HG02571 (cell line): ENCODE measurements at regions not wholly inside any gene's neighbourhood (a gene's known extent, or its start where the extent isn't known, plus 50 kb on each side); places are given as distances from the start of the nearest gene placed in this dataset.

Experiments used
- ATAC-seq: cut with Tn5 transposase; IDR thresholded peaks from one replicate; pipeline ENCODE4 v1.9.1; 2021; ENCODE audit warnings: mild to moderate bottlenecking, moderate library complexity; ENCODE audit not compliant: unreplicated experiment

DNA sequence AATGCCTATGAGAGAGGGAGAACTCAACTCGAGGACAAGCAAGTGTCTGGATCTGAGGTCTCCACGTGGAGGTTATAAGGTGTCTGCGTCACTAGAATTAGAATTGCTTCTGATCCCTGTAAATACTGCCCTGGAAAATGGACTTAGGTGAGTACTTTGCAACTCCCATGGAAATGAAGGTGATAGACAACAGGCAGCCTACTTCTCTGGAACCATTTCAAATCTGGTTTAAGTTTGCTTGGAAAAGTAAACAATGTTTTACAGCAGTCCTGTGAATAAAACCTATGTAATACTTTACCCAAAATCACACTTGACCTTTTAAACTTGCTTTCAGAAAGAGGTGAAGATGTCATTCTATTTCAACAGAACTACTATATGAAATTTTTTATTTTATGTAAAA is 70.1 kb upstream of the TENT5A start:
- no peak for ATAC-seq

DNA sequence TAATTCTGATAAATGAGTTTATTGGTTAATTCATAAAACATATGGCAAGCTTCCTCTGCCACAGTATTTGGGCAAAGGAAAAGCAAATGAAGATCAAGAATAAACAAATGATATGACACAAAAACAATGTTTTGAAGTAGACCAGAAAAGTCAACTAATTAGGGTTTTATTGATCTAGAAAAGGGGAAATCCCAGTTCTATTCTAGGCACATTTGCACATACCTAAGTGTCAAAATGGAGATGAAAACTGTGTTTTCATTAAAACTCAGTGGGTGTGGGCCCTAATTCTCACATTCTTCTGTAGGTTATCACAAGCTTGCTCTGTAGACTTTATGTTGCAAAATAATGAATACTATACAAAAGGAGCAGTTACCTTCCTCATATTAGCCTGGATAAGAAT is 69.0 kb upstream of the TENT5A start:
- no peak for ATAC-seq

DNA sequence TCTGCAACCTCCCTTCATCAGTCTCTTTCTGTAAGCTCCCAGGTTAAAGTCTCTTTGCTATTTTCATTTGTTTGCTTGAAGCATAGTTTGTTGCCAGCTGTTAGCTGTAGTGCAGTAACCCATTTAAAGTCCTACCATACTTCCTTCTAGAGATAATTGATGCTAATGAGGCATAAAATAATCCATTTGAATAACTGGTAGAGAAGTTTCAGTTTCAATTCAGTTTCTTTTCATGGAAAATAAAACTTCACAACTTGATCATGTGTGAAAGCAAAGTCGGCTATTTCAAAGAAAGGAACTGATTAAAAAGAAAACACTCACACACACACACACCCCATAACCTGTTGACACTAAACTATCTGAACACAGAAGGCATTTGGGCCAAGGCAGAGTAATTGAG is 68.5 kb upstream of the TENT5A start:
- no peak for ATAC-seq

DNA sequence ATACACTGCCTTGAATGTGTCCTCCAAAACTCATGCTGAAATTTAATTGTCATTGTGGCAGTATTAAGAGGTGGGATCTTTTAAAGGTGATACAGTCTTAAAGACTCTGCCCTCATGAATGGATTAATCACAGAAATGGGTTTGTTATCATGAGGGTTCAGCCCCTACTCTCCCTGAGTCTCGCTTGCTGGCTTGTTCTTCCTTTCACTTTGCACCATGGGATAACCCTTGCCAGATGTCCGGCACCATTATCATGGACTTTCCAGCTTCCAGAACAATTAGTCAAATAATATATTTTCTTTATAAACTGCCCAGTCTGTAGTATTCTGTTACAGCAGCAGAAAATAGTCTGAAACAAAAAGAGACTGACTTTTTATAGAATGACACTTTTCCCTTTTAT is 67.9 kb upstream of the TENT5A start:
- ATAC-seq: no peak

DNA sequence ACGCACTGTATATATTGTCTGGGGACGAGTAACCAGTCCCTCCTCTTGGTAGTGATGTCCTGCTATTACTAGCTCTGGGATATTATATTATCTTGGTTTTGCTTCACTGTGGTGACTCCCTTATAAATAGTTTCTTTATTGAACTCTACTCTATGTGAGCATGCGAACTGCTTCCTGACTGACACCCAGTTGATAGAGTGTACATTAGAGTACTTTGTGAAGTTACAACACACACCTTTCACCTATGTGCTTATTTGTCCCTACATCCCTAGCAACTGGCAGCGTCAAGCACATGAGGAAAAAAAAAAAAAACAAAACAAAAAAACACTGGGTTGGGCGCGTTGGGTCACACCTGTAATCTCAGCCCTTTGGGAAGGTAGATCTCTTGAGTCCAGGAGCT is 67.3 kb upstream of the TENT5A start:
- no peak for ATAC-seq

DNA sequence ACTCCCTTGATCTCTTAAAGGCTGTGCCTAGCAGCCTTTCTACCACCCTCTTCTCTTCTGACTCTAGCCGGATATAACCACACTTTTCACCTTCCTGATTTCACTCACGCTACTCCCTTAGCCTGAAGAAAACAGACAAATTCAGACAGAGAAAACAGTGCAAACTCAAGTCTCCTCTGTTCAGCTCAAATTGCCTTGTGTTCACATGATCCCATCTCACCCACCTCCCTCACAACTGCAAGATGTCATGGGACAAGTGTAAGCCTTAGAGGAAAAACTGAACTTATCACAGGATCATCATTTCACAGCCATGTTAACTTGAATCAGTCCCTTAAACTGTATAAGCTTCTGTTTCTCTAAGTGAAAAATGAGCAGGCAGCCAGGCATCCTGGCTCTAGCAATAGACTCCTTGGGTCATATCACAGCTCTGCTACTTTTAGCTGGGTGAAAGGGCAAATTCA is 66.5 kb upstream of the TENT5A start:
- no peak for ATAC-seq

DNA sequence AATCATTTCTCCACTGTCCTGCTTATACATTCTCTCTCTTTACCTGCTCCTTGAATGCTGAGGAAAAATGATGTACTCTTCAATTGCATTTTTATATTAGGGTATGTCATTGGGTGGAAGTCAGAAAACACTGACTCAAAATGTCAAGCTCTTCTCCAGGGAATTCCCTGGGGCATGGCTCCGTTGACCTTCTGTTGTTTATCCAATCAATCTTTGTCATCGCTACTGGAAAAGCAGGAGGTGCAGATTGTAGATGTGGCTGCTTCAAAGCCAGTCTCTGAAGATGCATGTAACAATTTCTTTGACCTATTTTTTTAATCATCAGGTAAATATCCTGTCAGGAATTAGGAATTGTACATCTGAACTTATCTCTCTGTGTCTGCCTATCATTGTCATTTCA is 63.9 kb upstream of the TENT5A start:
- ATAC-seq: no peak

DNA sequence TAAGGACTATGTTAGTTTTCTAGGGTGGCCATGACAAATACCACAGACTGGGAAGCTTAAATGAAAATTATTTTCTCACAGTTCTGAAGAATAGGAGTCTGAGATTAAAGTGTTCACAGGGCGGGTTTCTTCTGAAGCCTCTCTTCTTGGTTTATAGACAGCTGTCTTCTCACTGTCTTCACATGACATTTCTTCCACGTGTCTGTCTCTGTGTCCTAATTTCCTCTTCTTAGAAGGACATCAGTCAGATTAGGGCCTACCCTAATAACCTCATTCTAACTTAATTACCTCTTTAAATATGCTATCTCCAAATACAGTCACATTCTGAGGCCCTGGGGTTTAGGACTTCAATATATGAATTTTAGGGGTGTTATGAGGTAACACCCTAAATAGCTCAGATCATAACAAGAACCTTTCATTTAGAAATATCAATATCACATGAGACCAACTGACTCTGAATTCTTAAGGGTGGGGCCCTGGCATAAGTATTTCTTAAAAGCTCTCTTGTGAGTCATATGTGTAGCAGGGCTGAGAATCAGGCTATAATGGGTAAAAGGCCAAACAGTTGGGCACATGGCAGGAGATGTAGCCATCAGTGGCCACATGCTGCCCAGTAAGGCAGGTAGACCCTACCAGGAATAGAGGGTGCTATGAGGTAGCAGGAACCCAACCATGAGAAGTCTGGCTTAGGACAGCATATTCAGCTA is 62.0 kb upstream of the TENT5A start:
- no peak for ATAC-seq

DNA sequence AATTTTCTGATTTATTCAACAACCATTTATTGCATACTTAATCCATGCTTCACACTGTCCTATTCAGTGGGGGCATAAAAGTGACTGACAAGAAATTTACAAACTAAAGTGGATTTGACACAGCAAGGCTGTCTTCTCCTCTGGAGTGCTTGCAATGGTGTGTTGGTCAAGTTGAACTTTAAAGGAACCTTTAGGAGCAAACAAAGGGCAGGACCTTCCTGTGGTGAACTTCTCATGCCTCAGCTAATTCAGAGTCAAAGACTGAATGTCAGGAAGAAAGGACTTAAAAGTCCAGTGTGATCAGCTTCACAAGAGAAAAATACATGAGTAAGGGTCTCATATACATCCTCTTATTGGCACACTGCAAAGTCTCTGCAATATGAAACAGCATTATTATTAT is 60.8 kb upstream of the TENT5A start:
- no peak for ATAC-seq

DNA sequence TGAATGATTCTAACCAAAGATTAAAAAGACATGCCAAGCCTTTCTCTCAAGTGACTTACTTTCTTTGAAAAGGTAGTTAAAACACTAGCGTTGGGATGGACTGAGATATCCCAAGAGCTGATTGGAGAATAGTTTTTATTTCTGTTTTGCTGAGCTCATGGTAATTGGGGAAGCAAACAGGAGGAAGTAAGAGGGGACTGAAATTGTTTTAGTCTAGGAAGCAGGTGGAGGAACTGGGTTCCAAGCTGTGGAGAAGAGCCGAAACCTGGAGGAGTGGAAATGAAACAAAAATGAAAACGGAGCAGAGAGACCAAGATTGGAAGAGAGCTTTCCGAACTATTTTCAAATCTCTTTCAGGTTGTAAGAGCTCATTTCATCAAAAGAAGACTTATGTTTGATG is 59.9 kb upstream of the TENT5A start:
- no peak for ATAC-seq

DNA sequence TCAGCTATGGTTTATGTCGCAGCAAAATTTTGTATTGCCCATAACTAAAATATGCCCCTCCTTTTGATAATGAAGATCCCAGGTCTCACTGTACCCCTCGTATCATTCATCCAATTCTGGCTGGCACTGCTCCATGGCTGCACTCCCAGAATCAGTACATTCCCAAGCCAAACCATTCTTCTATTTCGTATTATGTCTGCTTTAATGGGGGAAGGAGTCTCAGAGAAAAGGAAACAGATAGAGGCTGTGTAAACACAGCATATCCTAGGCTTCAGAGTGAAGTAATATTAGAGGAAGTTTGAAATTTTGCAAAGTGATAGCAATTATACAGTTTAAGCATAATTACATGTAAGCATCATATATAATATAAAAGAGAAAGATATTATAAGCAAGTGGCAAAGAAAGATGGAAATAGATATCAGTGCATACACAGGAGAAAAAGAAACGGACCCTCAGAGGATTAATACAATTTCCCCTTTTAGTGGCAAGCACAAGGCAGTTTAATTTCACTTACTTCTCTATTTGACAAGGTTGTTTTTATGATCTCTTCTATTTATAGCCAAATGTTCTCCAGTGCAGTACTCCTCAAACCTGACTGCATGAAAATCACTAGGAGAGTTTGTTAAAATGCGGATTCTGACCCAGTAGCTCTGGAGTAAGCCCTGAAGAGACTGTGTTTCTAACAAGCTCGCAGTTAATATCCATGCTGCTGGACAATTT is 56.5 kb upstream of the TENT5A start:
- ATAC-seq: no peak

DNA sequence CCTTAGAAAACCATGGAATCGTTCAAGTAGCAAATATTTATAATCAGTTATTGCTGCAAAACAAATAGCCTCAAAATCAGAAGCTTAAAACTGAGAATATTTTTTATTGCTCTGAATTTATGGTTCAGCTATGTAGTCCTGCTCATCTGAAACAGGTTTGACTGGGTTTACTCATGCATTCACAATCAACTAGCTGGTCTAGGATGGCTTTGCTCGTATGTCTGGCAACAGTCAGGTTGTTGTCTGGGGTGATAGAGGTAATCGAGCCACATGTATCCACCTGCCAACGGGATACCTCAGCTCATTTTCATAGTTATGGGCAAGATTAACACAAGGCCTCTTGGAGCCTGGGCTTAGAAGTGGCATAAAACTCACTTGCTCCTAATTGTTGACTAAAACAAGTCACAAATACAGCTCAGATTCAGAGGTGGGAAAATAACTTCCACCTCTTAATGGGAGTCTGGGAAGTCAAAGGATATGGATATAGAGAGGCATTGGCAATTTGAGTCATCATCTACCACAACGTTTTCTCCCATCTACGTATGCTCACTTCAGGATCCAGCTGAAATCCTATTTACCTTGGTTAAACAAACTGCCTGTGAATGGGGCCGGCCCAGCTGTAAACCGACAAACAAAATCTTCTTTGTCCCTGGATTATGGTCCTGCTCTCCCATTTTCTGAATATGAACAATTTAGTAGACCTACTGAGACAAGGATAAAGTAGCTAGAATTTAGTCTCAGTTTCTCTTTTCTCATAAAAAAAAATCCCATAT is 54.5 kb upstream of the TENT5A start:
- no peak for ATAC-seq

DNA sequence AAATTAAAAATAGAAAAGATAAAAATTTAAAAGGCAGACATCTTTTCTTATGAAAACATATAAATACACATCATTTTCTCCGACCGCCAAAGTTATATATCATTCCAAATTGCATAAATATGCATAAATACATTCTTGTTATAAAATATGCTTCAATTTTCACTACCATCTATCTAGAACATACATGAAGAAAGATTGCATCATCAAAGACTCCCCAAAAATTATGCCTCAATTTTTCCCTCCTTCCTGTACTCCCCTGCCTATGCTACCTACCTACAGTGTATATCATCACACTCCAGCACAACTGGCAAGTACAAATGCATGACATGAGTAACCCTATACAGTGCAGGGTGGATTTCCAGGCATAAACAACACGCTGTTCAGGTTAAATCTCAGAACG is 49.9 kb upstream of the TENT5A start:
- ATAC-seq: no peak
